ENCODE measurements at regions not wholly inside any gene's neighbourhood (a gene's known extent, or its start where the extent isn't known, plus 50 kb on each side); places are given as distances from the start of the nearest gene placed in this dataset.
"Not testable (repeated sequence)": the region's sequence is repeated elsewhere in the genome, so short reads cannot be mapped to it uniquely, and the experiment has no call there.

- CTCF ChIA-PET (ENCODE audit: low intra/inter-chr PET ratio, low total read pairs): no interaction called here
- no peak overlapping the region for H3K27ac ChIP-seq (ENCODE audit: extremely low read length, insufficient read depth, low read length)
- no peak overlapping the region for H2AFZ ChIP-seq (ENCODE audit: low read length)
- intact Hi-C loops (cut with micrococcal nuclease; ENCODE audit: unreplicated experiment): no loop called here
- ATAC-seq (no peak), FAIRE-seq (no peak), DNase-seq (ENCODE audit: low spot score) (no peak)
- WGBS (ENCODE audit: low lambda C conversion rate): 35% methylated on average over 2 of the region's 2 CpGs
- no peaks in the 10 kb centered on the region for H3K79me2 ChIP-seq (ENCODE audit: insufficient read depth, low read length)
- in situ Hi-C loops (cut with HindIII; ENCODE audit: extremely low pct_ligation_motif_present, low pct_unique_long_range_greater_than_20kb): no loop called here
- no peaks in the 10 kb centered on the region for H3K27me3 ChIP-seq (ENCODE audit: control insufficient read depth in 1 of 2, insufficient read depth in 2 of 2, low read length in 2 of 2)
- no peak overlapping the region for H3K4me3 ChIP-seq (replicated peaks in 1 of 3; ENCODE audit: insufficient read depth in 1 of 3, low read depth in 2 of 3, low read length in 3 of 3)
- no peak for TF ChIP-seq HNF1B (CRISPR knock-in tag; IDR thresholded peaks at IDR 0.05)
- TF ChIP-seq FOSL1 (CRISPR knock-in tag; IDR thresholded peaks at IDR 0.05; ENCODE audit: borderline replicate concordance): no peak
- TF ChIP-seq PHF8 (CRISPR knock-in tag; IDR thresholded peaks at IDR 0.05): no peak
- TF ChIP-seq HMGXB4 (CRISPR knock-in tag; IDR thresholded peaks at IDR 0.05; ENCODE audit: borderline replicate concordance in 1 of 2, low read depth in 1 of 2): no peak
- TF ChIP-seq MZF1 (CRISPR knock-in tag; IDR thresholded peaks at IDR 0.05; ENCODE audit: borderline replicate concordance): no peak
- POLR2A ChIA-PET: no interaction called here
- H3K36me3 ChIP-seq (replicated peaks in 1 of 2; ENCODE audit: control insufficient read depth in 1 of 2, insufficient read depth in 2 of 2, low read length in 2 of 2): no peaks in the 10 kb centered on the region
- BruUV-seq (replicated peaks): no TSS peak
- no peaks in the 10 kb centered on the region for H4K20me1 ChIP-seq (ENCODE audit: insufficient read depth, low read length)
- no peaks in the 10 kb centered on the region for H3K9me3 ChIP-seq (ENCODE audit: low read length)
- no peak overlapping the region for H3K9ac ChIP-seq (ENCODE audit: insufficient read depth, low read depth, low read length)
- no peak overlapping the region for H3K4me2 ChIP-seq (ENCODE audit: low read depth, low read length)
- no peaks in the 10 kb centered on the region for H3K4me1 ChIP-seq (ENCODE audit: insufficient read depth, low read length)
Observed at GRCh38 chr9:102892025-102892424, 103.1 kb upstream of the CYLC2 start.

- H3K4me3 ChIP-seq (replicated peaks in 1 of 3; ENCODE audit: insufficient read depth in 1 of 3, low read depth in 2 of 3, low read length in 3 of 3); H3K79me2 ChIP-seq (ENCODE audit: insufficient read depth, low read length); POLR2A ChIA-PET; CTCF ChIA-PET (ENCODE audit: low intra/inter-chr PET ratio, low total read pairs); BruUV-seq (replicated peaks); H3K36me3 ChIP-seq (replicated peaks in 1 of 2; ENCODE audit: control insufficient read depth in 1 of 2, insufficient read depth in 2 of 2, low read length in 2 of 2); H3K27me3 ChIP-seq (ENCODE audit: control insufficient read depth in 1 of 2, insufficient read depth in 2 of 2, low read length in 2 of 2); H3K4me1 ChIP-seq (ENCODE audit: insufficient read depth, low read length); DNase-seq (ENCODE audit: low spot score); H3K4me2 ChIP-seq (ENCODE audit: low read depth, low read length); in situ Hi-C loops (cut with HindIII; ENCODE audit: extremely low pct_ligation_motif_present, low pct_unique_long_range_greater_than_20kb); ATAC-seq; H3K9ac ChIP-seq (ENCODE audit: insufficient read depth, low read depth, low read length); H3K27ac ChIP-seq (ENCODE audit: extremely low read length, insufficient read depth, low read length); H3K9me3 ChIP-seq (ENCODE audit: low read length); H4K20me1 ChIP-seq (ENCODE audit: insufficient read depth, low read length); H2AFZ ChIP-seq (ENCODE audit: low read length); FAIRE-seq; intact Hi-C loops (cut with micrococcal nuclease; ENCODE audit: unreplicated experiment): not testable (repeated sequence)
- 12% methylated on average over 3 of the region's 5 CpGs for WGBS (ENCODE audit: low lambda C conversion rate)
- TF ChIP-seq MAFK (conservative IDR thresholded peaks at IDR 0.05 in 1 of 2, IDR thresholded peaks at IDR 0.05 in 1 of 2; ENCODE audit: low read length in 2 of 2): peak; percentile 8 to 45; a peak in 1 of 4 replicates
- 0 out of 2 replicates have a peak, but pooled peaks have one; percentile 28 for TF ChIP-seq NFYB (CRISPR knock-in tag; IDR thresholded peaks at IDR 0.05)
- 0 out of 2 replicates have a peak, but pooled peaks have one; percentile 31 for TF ChIP-seq MAFF (IDR thresholded peaks at IDR 0.05; ENCODE audit: low read depth, low read length)
- peak; percentile 66; the same call in 1 of the 2 replicates for TF ChIP-seq SRF (IDR thresholded peaks at IDR 0.05; ENCODE audit: low read depth, low read length)
Observed at GRCh38 chr9:102888747-102889146, 106.4 kb upstream of the CYLC2 start.

Data from HepG2 (cell line).